Activated naive CD4-positive, alpha-beta T cell treated with anti-CD3 and anti-CD28 coated beads for 36 hours (primary cell): ENCODE measurements at regions not wholly inside any gene's neighbourhood (a gene's known extent, or its start where the extent isn't known, plus 50 kb on each side); places are given as distances from the start of the nearest gene placed in this dataset.
A peak's percentile ranks its signal among the peaks of the same experiment; 100 is the strongest.

Source experiments
- CTCF ChIA-PET: fragments of 350-600 bp; sonication (Branson Sonifier 250); formaldehyde crosslinking; loops from one replicate; lab custom pipeline; 2021; ENCODE audit warnings: antibody characterized with exemption; lab: Charles Lee
- DNase-seq: peaks from one replicate; pipeline ENCODE4 v3.0.0-alpha.2; 2020
- H3K27ac Mint-ChIP-seq: one replicate; pipeline ENCODE4 v1.8.0; 2021; ENCODE audit warnings: mild to moderate bottlenecking, mixed read lengths
- H3K27me3 Mint-ChIP-seq: one replicate; pipeline ENCODE4 v1.8.0; 2021; ENCODE audit warnings: low read depth, mixed read lengths
- H3K36me3 Mint-ChIP-seq: one replicate; pipeline ENCODE4 v1.8.0; 2021; ENCODE audit warnings: low read depth, mixed read lengths
- H3K4me1 Mint-ChIP-seq: one replicate; pipeline ENCODE4 v1.8.0; 2021; ENCODE audit warnings: low read depth, mixed read lengths
- H3K4me3 Mint-ChIP-seq: one replicate; pipeline ENCODE4 v1.8.0; 2021; ENCODE audit warnings: mild to moderate bottlenecking, moderate library complexity, mixed read lengths
- H3K9me3 Mint-ChIP-seq: one replicate; pipeline ENCODE4 v1.8.0; 2021; ENCODE audit warnings: mixed read lengths
- intact Hi-C: fragments of 100-400 bp; cut with micrococcal nuclease; formaldehyde crosslinking; loops from one replicate; pipeline ENCODE4 v1.15.1; 2023

DNA sequence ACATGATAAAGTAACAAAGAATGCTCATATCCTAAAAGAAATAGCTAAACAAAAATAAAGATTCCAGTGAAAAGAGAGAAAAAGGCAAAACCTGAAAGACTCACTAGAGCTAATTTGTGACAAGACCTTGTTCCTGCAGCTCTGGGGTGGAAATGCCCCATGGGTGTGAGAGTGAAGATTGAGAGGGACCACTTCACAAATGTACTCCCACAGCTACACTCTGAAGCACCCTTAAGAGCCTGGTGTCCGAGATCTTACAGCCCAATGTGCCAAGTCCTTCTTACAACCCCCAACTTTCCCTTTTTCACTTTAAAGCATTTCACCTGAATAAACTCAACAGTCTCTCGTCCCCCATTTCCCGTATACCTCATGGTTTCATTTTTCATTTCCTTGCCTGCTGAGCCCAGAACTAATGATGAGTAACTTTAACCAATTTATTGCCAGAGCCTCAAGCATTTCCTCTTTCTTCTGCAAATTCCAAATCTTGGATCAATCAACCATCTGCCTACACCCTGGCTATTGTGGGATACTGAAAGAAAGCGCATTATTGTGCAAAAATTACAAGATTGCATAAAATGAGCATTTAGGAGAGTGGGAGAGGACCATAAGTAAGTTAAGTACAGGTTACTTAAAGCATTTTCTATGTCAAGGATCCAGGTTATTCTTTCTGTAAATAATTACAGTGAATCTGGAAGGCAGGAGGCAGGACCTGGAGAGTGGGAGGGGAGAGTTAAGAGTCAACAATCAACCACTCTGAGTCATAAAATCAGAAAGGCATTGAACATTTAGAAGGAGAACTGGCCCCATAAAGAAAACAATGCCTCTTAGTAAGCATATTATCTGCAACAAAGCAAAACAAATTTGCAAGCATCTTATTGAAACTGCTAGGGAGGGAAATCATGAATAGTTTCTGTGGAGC is 804.4 kb upstream of the CELF4 start:
- CTCF ChIA-PET, result interaction anchor here (0.8 kb wide), 1 partner anchor 170 kb away, joined by 4 read pairs; no protein-coding TSS in a partner anchor
- no peak for DNase-seq
- H3K4me1 Mint-ChIP-seq, result peaks cover 13% of the 10 kb centered on the region
- peak overlapping the region; percentile 0 for H3K4me3 Mint-ChIP-seq
- no peaks in the 10 kb centered on the region for H3K36me3 Mint-ChIP-seq
- peaks cover 2% of the 10 kb centered on the region for H3K9me3 Mint-ChIP-seq
- intact Hi-C loops, result no loop called here
- H3K27me3 Mint-ChIP-seq, result no peaks in the 10 kb centered on the region
- no peak overlapping the region for H3K27ac Mint-ChIP-seq

DNA sequence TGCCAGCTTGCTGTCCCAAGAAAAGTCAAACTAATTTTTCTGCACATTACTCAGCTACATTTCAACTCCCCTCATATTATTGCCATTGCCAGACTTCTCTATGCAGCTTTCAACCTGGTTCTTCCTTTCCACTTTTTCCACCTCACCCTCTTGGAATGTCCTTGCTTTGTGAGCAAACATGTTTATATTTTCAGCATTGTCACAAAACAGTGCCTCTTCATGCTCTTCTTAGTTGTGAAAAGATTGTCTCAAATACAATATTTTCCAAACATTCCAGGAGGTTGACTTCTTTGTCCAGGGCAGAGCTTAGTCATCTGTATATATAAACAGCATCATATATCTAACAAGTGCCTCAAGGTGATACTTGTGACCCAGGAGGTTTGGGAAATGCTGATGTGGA is 803.3 kb upstream of the CELF4 start:
- CTCF ChIA-PET, result interaction anchor here (0.6 to 0.8 kb wide), 3 partner anchors 23 to 750 kb away, joined by 3 to 4 read pairs (median 4); no protein-coding TSS in a partner anchor
- Mint-ChIP-seq H3K27me3 (no peaks in the 10 kb centered on the region), H3K9me3 (no peaks in the 10 kb centered on the region), H3K36me3 (no peaks in the 10 kb centered on the region), H3K4me3 (no peak overlapping the region), H3K27ac (no peak overlapping the region), H3K4me1 (peaks cover 13% of the 10 kb centered on the region)
- DNase-seq, result no peak
- intact Hi-C loops, result no loop called here

DNA sequence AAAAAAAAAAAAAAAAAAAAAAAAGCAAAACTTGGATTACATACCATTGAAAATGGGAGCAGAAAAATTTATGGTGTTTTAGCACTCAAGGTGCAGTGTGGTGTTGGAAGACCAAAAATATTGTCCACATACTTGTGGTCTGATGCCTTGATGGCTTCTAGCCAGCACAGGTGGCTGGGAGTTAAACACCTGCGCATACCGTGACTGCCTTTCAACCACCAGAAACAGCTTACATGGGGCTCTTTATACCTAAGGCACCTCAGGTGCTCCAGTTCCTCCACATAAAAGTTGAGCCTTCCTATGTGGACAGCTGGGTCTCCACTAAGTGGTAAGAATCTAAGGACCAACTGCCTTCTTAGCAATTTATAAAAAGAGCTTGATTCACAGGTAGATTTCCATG is 802.6 kb upstream of the CELF4 start:
- Mint-ChIP-seq H3K4me1 (peaks cover 13% of the 10 kb centered on the region), H3K27me3 (no peaks in the 10 kb centered on the region), H3K4me3 (no peak overlapping the region), H3K36me3 (no peaks in the 10 kb centered on the region), H3K9me3 (no peaks in the 10 kb centered on the region), H3K27ac (no peak overlapping the region)
- no peak for DNase-seq
- CTCF ChIA-PET, result interaction anchor here (0.6 kb wide), 2 partner anchors 24 to 750 kb away, joined by 3 to 4 read pairs; no protein-coding TSS in a partner anchor
- intact Hi-C loops, result no loop called here

DNA sequence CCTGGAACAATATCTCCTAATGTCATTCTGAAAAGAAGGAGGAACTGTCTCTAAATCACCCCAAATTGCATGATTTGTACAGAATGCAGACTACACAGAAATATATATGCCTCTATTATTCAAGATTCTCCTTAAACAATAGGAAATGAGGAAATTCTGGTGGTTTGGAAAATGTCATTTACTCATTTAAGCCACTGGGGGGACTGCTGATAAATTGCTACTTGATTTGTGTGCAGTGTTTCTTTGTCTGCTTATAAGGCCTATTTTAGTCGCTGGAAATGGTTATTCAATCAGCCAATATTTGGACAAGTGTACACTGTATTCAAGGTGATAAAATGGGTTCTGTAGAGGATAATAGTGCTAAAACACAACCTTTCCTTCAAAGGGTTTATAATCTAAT is 801.9 kb upstream of the CELF4 start:
- intact Hi-C loops, result no loop called here
- Mint-ChIP-seq H3K4me1 (peaks cover 13% of the 10 kb centered on the region), H3K4me3 (no peak overlapping the region), H3K27me3 (no peaks in the 10 kb centered on the region), H3K9me3 (no peaks in the 10 kb centered on the region), H3K36me3 (no peaks in the 10 kb centered on the region), H3K27ac (no peak overlapping the region)
- CTCF ChIA-PET, result no interaction called here
- DNase-seq, result no peak

DNA sequence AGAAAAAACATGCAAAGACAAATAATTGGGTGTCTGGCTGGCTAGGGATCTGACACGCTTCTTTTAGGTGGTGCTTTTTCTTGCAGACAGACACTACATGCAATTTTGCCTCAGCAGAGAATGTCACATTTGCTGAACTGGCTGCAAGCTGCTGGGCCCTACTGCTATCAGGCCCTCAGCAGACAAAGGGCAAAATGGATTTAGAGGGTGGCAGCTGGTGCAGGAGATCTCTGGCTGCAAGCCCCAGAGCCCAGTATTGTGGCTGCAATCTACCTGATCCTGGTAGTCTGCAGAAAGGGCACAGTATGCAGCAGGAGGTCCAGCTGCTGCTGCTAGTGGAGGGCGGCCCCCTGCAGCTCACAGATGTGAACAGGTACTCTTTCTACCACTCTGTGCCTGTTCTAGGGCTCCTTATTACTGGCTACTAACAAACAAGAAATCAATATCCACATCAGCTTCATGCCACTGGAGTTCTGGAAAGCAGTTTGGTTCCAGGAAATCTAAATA is 796.7 kb upstream of the CELF4 start:
- H3K9me3 Mint-ChIP-seq, result no peaks in the 10 kb centered on the region
- H3K27me3 Mint-ChIP-seq, result no peaks in the 10 kb centered on the region
- no peak overlapping the region for H3K27ac Mint-ChIP-seq
- no peaks in the 10 kb centered on the region for H3K4me1 Mint-ChIP-seq
- CTCF ChIA-PET, result no interaction called here
- no peaks in the 10 kb centered on the region for H3K36me3 Mint-ChIP-seq
- intact Hi-C loops, result no loop called here
- no peak overlapping the region for H3K4me3 Mint-ChIP-seq
- no peak for DNase-seq

DNA sequence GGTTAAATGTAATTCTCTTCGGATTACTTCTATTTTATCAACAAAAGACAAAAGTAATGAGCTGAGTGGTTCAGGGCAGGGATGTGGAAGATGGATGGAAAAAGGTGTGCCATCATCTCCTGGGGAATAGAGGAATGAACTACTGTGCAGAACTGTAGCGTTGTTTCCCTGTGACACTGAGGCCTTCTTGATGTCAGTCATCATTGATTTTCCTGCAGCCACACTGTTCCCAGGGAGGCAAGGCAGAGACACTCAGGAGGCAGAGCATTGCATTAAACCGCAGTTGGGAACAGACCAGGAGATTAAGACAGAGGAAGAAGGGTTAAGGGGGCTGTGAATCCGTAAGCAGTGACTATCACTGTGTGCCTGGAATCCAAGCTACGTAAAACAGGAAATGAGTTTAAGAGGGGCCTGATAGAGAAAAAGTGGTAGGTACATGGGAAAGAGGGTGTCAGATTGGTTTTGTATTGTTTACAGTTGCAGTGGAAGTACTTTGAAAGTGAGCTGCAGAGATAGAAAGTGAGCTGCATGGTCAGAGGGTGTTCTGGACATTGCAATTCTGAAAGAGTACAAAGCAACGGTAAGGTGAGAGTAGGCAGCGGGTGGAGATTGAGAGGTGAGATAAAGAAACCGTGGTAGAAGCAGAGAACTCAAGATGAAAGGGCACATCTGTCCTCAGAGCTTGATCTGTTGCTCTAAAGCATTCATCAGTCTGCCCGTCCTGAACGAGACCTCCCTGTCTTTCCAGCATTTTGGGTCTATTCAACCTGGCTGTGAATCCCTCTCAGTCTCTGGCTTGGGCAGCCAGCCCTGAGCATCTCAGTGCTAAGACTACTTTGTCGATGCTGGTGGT is 793.4 kb upstream of the CELF4 start:
- Mint-ChIP-seq H3K4me1 (no peaks in the 10 kb centered on the region), H3K27ac (no peak overlapping the region), H3K4me3 (no peak overlapping the region), H3K27me3 (peaks cover 3% of the 10 kb centered on the region), H3K9me3 (no peaks in the 10 kb centered on the region), H3K36me3 (no peaks in the 10 kb centered on the region)
- CTCF ChIA-PET, result no interaction called here
- intact Hi-C loops, result no loop called here
- no peak for DNase-seq

DNA sequence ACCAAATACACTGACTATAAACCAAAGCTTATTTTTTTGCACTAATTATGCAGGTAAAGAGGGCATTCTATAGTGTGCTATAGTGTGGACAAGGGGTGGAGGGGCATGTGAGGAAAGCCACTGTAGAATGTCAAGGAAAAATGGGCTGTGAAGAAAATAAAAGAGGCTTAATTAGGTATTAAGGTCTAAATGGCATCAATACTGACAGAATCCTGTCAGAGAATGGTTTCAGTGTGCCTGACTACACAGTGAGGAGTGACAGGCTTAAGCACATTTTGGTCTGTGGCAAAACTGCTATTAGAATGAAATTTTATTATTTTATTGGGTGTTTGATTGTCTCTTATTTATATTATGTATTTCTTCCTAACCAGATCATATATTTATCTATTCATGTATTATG is 787.6 kb upstream of the CELF4 start:
- no peak overlapping the region for H3K4me3 Mint-ChIP-seq
- intact Hi-C loops, result no loop called here
- CTCF ChIA-PET, result interaction anchor here (0.6 kb wide), 1 partner anchor 91 kb away, joined by 3 read pairs; no protein-coding TSS in a partner anchor
- no peaks in the 10 kb centered on the region for H3K4me1 Mint-ChIP-seq
- no peaks in the 10 kb centered on the region for H3K9me3 Mint-ChIP-seq
- DNase-seq, result no peak
- no peak overlapping the region for H3K27ac Mint-ChIP-seq
- peaks cover 3% of the 10 kb centered on the region for H3K27me3 Mint-ChIP-seq
- H3K36me3 Mint-ChIP-seq, result no peaks in the 10 kb centered on the region

DNA sequence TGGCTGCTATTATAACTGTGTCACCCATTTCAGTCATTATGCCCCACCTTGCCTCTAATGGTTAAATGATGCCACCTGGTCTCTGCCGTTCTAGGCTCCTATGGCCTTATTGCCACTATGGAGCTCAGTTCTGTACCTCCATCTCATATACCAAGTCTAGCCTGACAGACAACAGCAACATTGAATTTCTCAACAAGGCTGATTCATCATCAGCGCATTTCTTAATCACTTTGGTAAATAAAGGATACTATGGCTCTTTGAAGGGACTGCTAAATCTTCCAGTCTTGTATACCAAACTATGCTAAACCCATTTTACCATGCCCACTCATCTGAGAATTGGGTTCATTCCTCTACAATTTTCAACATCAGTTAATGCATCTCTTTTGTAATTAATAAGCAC is 784.5 kb upstream of the CELF4 start:
- Mint-ChIP-seq H3K27me3 (no peaks in the 10 kb centered on the region), H3K9me3 (no peaks in the 10 kb centered on the region)
- intact Hi-C loops, result no loop called here

DNA sequence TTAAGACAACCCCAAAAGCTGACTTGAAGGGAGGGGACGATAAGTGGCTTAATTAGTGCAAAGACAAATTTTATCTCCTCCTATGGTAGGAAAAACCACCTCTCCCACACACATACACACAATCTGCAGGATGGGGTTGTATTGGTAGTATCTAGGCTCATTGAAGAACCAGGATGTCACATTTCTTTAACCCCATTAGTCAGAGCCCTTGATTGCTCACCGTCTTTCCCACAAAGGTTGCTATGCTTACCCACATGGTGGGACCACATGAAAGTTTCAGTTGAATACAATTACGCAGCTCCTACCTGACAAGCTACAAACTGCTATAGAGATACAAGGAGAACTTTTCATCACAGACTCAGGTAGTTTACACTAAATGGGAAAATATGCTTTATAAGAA is 765.0 kb upstream of the CELF4 start:
- Mint-ChIP-seq H3K4me3 (no peak overlapping the region), H3K27me3 (no peaks in the 10 kb centered on the region), H3K36me3 (no peaks in the 10 kb centered on the region), H3K27ac (no peak overlapping the region), H3K4me1 (no peaks in the 10 kb centered on the region), H3K9me3 (no peaks in the 10 kb centered on the region)
- CTCF ChIA-PET, result no interaction called here
- peak; percentile 5 for DNase-seq
- intact Hi-C loops, result no loop called here

More for the DNA sequence above, 784.5 kb upstream of the CELF4 start:
- DNase-seq, result no peak
- no peaks in the 10 kb centered on the region for H3K36me3 Mint-ChIP-seq
- no peaks in the 10 kb centered on the region for H3K4me1 Mint-ChIP-seq
- no peak overlapping the region for H3K27ac Mint-ChIP-seq
- CTCF ChIA-PET, result no interaction called here
- no peak overlapping the region for H3K4me3 Mint-ChIP-seq

DNA sequence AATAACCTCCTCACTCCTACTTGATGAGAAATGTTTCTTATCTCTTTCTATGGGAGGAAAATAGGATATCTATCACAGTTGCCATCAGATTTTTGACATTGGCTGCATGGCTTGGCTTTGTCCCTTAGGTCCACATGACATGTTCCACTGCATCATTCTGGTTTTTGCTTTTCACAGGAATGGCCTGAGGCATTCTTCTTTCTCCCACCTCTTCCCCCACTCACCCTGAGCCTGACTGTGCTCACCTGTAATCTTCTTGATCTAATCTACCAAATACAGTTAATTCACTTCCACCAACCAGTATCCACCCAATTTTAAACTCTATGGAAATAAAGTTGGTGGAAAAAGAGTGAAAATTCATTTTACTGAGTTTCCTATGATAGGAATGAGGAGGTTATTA is 763.5 kb upstream of the CELF4 start:
- H3K9me3 Mint-ChIP-seq, result no peaks in the 10 kb centered on the region
- no peaks in the 10 kb centered on the region for H3K27me3 Mint-ChIP-seq
- no peaks in the 10 kb centered on the region for H3K4me1 Mint-ChIP-seq
- H3K27ac Mint-ChIP-seq, result no peak overlapping the region
- CTCF ChIA-PET, result no interaction called here
- intact Hi-C loops, result no loop called here
- H3K4me3 Mint-ChIP-seq, result no peak overlapping the region
- no peaks in the 10 kb centered on the region for H3K36me3 Mint-ChIP-seq
- no peak for DNase-seq

DNA sequence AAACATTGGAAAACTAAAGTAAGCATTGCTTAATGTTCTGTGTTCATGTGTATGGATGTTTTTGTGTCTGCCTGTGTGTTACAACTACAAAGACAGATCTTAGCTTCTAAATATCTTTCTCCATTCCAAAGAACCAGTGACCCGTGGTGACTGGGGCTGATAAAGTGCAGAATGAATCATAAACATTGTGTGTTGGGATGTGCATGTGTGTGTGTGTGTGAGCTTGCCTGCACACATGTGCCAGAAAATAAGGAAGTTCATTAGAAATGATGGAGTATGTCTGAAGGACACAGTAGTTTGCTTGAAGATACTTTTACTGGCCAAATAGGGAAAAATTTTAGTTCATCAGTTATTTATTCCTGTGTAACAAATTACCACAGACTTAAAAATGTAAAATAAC is 756.6 kb upstream of the CELF4 start:
- H3K27ac Mint-ChIP-seq, result no peak overlapping the region
- intact Hi-C loops, result no loop called here
- CTCF ChIA-PET, result no interaction called here
- no peaks in the 10 kb centered on the region for H3K4me1 Mint-ChIP-seq
- no peaks in the 10 kb centered on the region for H3K36me3 Mint-ChIP-seq
- no peaks in the 10 kb centered on the region for H3K9me3 Mint-ChIP-seq
- H3K27me3 Mint-ChIP-seq, result peaks cover 1% of the 10 kb centered on the region
- no peak for DNase-seq
- no peak overlapping the region for H3K4me3 Mint-ChIP-seq

DNA sequence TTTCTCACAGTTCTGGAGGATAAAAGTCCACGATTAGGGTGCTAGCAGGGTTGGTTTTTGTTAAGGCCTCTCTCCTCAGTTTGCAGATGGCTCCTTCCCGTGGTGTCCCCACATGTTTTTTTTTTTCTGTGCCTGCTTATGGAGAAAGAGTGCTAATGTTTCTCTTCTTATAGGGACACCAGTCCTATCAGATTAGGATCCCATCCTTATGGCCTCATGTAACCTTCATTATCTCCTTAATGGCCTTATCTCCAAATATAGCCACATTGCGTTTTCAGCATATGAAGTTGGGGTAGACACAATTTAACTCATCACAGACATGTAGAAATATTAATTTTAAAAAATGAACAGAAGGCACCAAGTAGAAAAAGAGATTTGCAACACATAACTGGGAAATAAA is 755.7 kb upstream of the CELF4 start:
- CTCF ChIA-PET, result no interaction called here
- Mint-ChIP-seq H3K9me3 (no peaks in the 10 kb centered on the region), H3K27me3 (peaks cover 1% of the 10 kb centered on the region), H3K27ac (no peak overlapping the region), H3K4me3 (no peak overlapping the region), H3K4me1 (no peaks in the 10 kb centered on the region), H3K36me3 (no peaks in the 10 kb centered on the region)
- intact Hi-C loops, result no loop called here
- no peak for DNase-seq
